Epidermal melanocyte (primary cell): ENCODE measurements at regions not wholly inside any gene's neighbourhood (a gene's known extent, or its start where the extent isn't known, plus 50 kb on each side); places are given as distances from the start of the nearest gene placed in this dataset.
"Not testable (repeated sequence)": the region's sequence is repeated elsewhere in the genome, so short reads cannot be mapped to it uniquely, and the experiment has no call there.

Source experiments
- DNase-seq: peaks from one replicate; pipeline ENCODE4 v3.0.0; 2011; ENCODE audit warnings: low spot score; ENCODE audit not compliant: insufficient read length

GRCh38 chr15:81828135-81828534, 217.7 kb downstream of the MEX3B start:
- DNase-seq: no peak

DNA sequence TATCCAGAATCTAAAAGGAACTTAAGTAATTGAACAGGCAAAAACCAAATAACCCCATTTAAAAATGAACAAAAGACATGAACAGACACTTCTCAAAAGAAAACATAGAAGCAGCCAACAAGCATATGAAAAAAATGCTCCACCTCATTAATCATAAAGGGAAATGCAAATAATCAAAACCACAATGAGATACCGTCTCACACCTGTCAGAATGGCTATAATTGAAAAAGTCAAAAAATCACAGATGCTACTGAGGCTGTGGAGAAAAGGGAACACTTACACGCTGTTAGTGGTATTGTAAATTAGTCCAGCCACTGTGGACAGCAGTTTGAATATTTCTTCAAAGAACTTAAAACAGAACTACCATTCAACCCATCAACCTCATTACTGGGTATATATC, 220.7 kb downstream of the MEX3B start:
- DNase-seq: no peak

GRCh38 chr15:81822587-81822986, 223.2 kb downstream of the MEX3B start:
- not testable (repeated sequence) for DNase-seq

- DNase-seq: no peak
Observed at GRCh38 chr15:81819924-81820635, 225.7 kb downstream of the MEX3B start.

DNA sequence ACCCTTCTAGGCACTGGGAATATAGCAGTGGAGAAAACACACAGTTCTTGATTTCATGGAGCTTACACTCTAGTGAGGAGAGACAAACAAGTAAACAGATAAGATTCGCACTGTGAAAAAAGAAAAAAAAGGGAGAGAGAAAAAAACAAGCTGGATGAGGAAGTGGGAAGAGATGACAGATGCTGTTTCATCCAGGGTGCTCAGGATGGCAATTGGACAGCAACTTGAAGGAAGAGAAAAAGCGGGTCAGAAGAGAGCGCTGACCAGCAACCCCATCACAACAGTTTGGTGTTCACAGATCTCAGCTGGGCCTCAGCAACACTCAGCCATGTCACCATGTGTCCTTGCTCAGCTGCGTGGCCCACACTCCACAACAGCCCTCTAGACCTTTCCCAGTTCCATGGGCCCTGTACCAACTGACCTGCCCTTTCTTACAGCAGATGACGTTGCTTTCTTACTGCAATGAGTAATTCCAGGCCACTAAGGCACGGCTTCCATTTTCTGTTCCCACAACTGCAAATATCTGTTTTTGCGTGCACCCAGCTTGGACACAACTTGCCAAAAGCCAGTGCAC, 230.8 kb downstream of the MEX3B start:
- no peak for DNase-seq

- no peak for DNase-seq
Observed at GRCh38 chr15:81813215-81813614, 232.6 kb downstream of the MEX3B start.

- DNase-seq: no peak
Observed at GRCh38 chr15:81812456-81812855, 233.4 kb downstream of the MEX3B start.

DNA sequence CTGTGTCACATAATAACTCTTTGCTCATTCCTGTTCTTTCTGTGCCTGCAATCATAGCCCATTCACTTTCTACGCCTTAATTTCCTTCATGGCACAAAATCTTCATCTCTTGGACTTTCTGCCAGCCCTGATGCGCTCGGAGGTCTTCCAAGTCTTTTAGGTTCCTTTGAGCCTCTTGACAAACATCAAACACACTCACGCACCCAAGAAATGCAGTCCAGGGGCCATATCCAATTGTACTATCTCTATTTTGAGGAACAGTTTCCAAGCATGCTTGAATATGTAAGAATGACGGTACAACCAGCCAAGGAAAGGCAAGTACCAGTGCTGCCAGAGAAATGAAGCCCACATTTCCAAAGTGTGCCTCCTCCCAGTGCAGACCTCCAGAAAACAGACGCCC, 234.1 kb downstream of the MEX3B start:
- no peak for DNase-seq

- no peak for DNase-seq
Observed at GRCh38 chr15:81809543-81809942, 236.3 kb downstream of the MEX3B start.

DNA sequence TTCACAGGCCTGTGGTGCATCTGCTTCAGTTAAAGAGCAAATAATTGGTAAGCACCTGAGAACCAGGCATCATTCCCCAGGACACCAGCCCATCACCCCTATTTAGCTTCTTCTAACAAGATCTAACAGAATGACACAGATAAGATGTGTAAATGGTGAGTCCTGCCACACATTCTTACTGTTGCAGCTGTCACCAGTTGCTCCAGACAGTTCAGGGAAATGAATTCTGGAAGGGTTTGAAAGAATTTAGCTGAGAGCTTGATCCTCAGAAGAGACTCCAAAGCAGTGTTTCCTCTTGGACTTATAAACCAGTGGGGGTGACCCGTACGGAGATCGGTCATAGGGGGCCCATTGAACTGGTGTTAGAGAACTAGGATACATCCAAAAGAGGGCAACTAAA, 238.0 kb downstream of the MEX3B start:
- DNase-seq: no peak

- no peak for DNase-seq
Observed at GRCh38 chr15:81807186-81807585, 238.6 kb downstream of the MEX3B start.

DNA sequence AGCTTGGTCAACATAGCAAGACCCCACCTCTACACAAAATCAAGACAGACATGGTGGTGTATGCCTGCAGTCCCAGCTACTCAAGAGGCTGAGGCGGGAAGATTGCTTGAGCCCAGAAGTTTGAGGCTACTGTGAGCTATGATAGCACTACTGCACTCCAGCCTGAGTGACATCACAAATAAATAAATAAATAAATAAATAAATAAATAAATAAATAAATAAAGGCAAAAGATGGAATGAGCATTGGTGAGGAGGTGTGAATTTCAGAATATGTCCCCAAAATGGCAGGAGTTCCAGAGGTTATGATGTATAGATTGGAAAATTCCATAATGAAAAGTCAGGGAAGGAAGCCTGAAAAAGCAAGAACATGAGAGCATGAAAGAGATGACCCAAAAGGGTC, 249.9 kb downstream of the MEX3B start:
- no peak for DNase-seq

GRCh38 chr15:81792646-81793045, 253.2 kb downstream of the MEX3B start:
- no peak for DNase-seq

DNA sequence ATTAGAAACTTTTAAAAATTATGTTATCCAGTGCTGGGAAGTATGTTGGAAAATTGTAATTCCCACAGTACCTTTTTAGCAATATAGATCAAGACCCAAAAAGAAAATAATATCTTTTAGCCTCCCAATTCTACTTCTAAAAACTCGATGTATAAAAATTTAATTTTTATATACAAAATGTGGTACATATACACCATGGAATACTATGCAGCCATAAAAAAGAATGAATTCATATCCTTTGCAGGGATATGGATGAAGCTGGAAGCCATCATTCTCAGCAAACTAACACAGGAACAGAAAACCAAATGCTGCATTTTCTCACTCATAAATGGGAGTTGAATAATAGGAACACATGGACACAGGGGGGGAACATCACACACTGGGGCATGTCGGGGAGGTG, 254.5 kb downstream of the MEX3B start:
- DNase-seq: not testable (repeated sequence)

DNA sequence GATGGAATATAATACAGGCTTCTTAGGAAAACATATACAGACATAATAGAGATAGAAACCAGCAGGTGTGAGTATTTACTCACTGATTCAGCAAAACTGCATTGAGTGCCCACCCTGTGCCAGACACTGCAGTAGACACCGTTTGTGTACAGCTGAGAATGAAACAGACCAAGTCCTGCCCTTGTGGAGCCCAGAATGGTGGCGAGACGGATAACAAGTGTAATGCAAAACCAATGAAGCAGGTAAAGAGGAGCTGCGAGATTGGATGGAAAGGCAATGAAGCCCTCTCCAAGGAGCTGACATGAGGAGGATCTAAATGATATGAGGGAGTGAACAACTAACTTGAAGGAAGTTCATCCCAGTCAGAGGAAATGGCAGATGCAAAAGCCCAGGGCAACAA, 256.4 kb downstream of the MEX3B start:
- no peak for DNase-seq

DNA sequence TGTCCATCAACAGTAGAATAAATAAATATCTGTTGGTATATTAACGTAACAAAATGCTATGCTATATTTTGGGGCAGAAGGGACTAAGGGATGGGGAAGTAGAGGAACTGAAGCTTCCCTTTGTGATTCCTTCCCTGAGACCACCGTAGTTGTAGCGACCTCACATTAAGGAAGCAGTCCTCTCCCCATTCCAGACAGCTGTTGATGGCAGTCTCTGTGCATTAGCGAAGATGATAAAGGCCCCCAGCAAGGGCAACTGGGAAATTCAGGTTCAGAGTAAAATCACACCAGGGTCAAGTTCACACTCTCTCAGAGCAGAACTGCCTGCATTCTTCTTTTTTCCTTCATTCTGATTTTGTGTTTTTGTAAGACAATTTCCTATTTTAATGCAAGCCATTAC, 259.0 kb downstream of the MEX3B start:
- DNase-seq: no peak

- no peak for DNase-seq
Observed at GRCh38 chr15:81785679-81786078, 260.1 kb downstream of the MEX3B start.

DNA sequence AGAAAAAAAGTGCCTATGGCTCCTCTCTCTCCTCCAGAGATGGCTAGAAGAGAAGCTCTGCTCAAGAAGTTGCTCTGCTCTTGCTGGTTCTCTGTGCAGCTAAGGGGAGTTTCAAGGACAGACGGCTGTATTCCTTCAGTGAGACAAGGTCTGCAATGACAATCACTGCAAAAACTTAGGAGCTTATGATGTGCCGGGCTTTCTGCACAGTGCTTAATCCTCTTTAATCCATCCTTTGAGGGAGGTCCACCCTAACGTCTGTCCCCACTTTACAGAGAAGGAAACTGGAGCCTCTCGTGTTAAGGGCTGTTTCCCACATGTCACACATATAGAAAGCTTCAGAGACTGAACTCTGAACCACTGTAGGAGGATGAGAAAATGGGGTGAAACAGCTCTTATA, 260.6 kb downstream of the MEX3B start:
- no peak for DNase-seq

- no peak for DNase-seq
Observed at GRCh38 chr15:81784751-81785150, 261.1 kb downstream of the MEX3B start.

- no peak for DNase-seq
Observed at GRCh38 chr15:81783586-81783985, 262.2 kb downstream of the MEX3B start.

DNA sequence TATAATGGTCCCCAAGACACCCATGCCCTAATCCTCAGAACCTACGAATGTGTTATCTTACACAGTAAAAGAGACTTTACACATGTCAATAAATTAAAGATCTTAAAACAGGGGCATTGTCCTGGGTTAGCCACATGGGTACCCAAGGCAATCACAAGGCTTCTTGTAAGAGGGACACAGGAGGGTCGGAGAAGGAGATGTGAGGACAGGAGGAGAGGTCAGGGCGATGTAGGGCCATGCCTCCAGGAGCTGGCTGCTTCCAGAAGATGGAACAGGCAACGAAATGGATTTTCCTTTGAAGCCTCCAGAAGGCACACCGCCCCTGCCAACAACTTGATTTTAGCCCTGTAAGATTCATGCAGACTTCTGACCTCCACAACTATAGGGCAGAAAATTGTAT, 262.7 kb downstream of the MEX3B start:
- no peak for DNase-seq

DNA sequence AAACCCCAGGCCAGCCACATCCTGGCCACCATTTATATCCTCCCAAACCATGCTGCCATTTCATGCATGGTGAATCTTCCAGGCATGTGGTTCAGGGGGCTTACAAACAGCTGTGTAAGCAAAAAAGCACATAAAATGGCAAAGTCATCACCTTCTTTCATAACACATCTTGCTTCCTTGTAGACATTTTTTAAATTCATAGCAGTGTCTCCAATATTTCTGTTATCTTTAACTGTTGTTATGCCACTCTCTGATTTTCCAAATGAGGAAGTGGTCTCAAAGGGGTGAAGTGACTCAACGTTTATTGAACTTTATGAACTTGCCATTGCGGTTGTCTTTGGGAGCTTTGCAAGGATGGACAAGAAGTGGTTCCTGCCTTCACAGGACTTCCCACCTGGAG, 264.4 kb downstream of the MEX3B start:
- no peak for DNase-seq

DNA sequence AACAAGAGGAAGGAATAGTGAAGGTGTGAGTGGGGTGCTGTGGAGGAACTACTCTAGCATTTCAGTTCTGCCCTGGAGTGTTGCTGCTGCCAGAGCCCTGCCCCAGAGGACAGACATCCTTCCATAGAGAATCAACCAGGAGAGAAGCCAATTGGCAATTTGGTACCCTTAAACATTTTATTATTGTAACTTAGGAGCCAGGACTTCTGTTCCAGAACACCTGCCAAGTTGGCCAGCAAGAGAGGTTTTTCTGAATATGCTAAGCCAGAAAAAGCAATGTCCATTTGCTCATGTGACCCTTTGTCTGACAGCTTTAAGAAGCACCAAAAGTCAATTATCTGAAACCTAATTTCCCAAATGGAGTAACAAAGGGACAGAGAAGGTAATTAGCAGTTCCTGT, 264.9 kb downstream of the MEX3B start:
- no peak for DNase-seq
